HG02870 (cell line): ENCODE measurements at regions not wholly inside any gene's neighbourhood (a gene's known extent, or its start where the extent isn't known, plus 50 kb on each side); places are given as distances from the start of the nearest gene placed in this dataset.
A peak's percentile ranks its signal among the peaks of the same experiment; 100 is the strongest.

Source experiments
- ATAC-seq: cut with Tn5 transposase; IDR thresholded peaks from one replicate; pipeline ENCODE4 v1.9.1; 2021; ENCODE audit warnings: mild to moderate bottlenecking, moderate library complexity; ENCODE audit not compliant: unreplicated experiment

- no peak for ATAC-seq
Observed at GRCh38 chr13:97057176-97057575, 62.9 kb upstream of the OXGR1 start.

- ATAC-seq: no peak
Observed at GRCh38 chr13:97058391-97058790, 64.1 kb upstream of the OXGR1 start.

- no peak for ATAC-seq
Observed at GRCh38 chr13:97058926-97059325, 64.7 kb upstream of the OXGR1 start.

- ATAC-seq: no peak
Observed at GRCh38 chr13:97067017-97067895, 73.0 kb upstream of the OXGR1 start.

DNA sequence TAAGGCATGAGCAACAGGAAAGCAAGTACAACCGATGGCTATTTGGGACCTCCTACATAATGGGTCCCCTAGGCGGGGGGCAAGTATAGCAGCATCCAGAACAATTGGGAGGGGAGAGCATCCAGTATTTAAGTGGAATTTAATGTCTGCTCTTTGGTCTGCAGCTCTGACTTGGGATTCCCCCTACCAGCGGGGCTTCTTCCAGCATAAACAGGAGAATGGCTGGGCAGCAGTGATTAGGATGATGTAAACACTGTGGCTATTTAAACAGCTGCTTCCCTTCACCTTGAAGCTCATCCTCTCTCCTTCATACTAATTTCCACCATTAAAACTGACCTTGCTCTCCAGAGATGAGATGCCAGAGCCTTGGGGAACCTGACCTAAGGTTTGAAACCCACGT is 73.9 kb upstream of the OXGR1 start:
- no peak for ATAC-seq

- ATAC-seq: no peak
Observed at GRCh38 chr13:97069050-97069815, 75.0 kb upstream of the OXGR1 start.

- ATAC-seq: no peak
Observed at GRCh38 chr13:97072297-97072696, 78.0 kb upstream of the OXGR1 start.

GRCh38 chr13:97074618-97075017 is 80.3 kb upstream of the OXGR1 start:
- no peak for ATAC-seq

DNA sequence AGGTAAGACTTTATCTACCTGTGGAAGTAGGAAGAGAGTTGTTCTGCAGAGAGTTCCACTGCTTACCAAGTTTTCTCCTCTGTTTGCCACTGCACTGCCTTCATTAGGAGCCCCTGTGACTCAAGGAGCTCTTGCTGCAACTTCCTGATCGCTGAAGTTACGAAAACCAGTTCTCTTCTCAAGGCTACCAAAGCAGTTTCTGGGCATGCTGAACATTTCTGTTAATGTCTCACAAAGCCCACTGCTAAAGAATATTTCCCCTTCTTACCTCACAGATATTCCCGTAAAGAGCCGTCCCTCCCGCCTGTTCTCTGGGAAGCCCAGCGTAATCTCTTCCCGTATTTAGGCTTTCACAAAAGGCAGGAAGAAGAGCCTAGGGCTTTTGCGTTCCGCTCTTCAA is 82.6 kb upstream of the OXGR1 start:
- ATAC-seq: no peak

- ATAC-seq: no peak
Observed at GRCh38 chr13:97077341-97077740, 83.1 kb upstream of the OXGR1 start.

DNA sequence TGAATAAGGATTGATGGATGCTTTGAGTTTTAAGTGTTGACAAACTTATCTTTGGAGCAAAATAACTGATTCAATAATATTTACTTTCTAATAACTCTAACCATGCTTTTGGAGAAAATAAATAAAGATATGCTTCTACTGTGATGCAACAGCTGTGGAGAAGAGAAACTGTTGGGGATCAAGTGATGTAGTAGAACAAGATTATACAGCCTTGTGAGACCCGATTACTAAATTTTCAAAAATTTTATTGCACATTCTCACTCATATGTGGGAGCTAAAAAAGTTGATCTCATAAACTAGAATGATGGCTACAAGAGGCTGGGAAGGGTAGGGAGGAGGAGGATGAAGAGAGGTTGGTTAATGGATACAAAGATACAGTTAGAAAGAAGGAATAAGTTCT is 85.5 kb upstream of the OXGR1 start:
- ATAC-seq: no peak

- ATAC-seq: no peak
Observed at GRCh38 chr13:97082461-97083207, 88.4 kb upstream of the OXGR1 start.

GRCh38 chr13:97091196-97091595 is 96.9 kb upstream of the OXGR1 start:
- ATAC-seq: no peak

DNA sequence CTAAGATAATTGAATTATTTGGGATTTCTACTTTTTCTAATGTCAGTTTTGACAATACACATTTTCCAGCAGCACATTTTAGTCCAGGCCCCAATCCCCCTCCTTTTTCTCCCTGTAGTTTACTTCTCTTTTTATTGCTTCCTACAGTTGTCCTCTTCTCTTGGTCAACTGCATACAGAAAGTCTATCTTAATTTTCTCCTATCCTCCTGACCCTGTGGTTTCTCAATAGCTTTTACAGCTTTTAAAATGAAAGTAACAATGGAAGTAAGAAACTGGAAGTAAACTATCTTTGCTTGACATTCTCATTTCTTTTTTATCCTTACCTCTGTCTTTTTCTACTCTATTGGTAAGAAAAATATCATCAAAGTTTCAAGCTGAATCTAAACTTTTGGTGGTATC is 106.5 kb upstream of the OXGR1 start:
- no peak for ATAC-seq

- ATAC-seq: no peak
Observed at GRCh38 chr13:97101912-97102708, 107.8 kb upstream of the OXGR1 start.

- no peak for ATAC-seq
Observed at GRCh38 chr13:97106323-97106722, 112.0 kb upstream of the OXGR1 start.

DNA sequence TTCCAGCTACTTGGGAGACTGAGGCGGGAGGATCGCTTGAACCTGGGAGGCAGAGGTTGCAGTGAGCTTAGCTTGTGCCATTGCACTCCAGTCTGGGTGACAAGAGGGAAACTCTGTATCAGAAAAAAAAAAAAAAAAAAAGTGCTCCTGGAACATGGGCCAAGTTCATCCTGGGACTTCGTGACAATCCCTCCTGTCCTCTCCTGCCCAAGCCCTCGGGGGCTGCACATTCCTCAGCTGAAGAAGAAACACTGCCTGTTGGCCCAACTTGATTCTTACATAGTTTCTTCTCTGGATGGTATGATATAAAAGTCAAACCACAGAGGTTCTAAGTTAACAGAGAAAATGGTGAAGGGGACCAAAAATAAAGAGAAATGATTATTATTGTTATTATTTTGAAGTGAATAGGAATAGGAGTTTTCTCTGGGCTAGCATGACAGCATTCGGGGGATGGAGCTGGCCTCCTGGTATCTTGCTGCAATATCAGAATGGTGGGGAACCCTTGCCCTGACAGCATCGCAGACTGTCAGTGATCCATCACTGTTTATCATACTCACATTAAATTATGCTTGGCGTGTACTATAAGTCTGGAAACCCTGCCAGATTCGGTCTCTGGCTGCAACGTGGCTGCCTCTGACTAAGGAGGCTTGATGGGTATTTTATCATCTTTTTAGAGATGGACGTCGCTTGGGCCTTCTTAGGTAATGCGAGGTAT is 113.7 kb upstream of the OXGR1 start:
- no peak for ATAC-seq

DNA sequence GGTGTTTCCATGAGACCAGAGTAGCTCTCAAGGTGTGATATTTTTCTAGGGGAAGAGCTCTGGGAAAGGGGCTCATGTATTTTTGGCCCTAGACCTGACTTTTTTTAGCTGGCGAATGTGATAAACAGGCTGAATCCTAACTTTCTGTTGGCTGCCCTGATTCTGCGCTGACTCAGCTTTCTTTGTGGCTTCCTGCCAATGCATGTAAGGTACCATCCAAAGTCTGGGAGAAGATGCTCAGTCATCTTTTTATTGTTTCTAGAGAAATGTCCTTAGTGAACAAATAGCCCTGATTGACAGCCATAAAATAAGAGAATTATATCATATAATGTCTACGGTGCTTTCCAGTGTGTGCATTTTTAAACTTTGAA is 113.6 kb upstream of the MBNL2 start:
- no peak for ATAC-seq

DNA sequence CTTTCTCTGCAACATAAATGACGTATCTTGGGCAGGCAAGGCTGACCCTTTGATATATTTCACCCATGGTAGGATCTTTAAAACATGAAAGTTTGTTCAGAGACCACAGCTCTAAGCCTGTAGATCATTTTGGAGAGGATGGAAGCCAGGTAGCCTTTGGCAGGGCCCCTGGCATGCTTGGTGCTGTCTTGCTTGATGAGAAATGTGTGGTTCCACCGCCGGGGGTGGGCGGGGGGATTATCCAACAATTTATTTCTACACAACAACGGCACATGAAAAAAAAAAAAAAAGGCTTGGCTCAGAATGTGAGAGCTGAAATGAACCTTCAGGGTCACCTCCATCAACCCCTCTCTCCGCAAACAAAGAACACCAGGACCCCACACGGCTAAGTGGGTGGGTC is 112.9 kb upstream of the MBNL2 start:
- ATAC-seq: no peak

- peak; percentile 91 for ATAC-seq
Observed at GRCh38 chr13:97109841-97110492, 112.2 kb upstream of the MBNL2 start.
